GM12878 (cell line): ENCODE measurements at regions not wholly inside any gene's neighbourhood (a gene's known extent, or its start where the extent isn't known, plus 50 kb on each side); places are given as distances from the start of the nearest gene placed in this dataset.

Experiments
- ATAC-seq: fragments of 200-7000 bp; cut with Tn5 transposase; 3 replicates; pipeline ENCODE4 v1.9.1; 2020; ENCODE audit warnings: mild to moderate bottlenecking, moderate library complexity
- BruUV-seq: library from RNA; stranded (reverse); fragments of 400-500 nt; replicated peaks from 2 replicates; lab custom pipeline; 2021; lab: Mats Ljungman, UMichigan
- CTCF ChIA-PET: fragments of 300-600 bp; sonication (Branson Sonifier 250); formaldehyde crosslinking; extraction: SDS; loops from one replicate; lab custom pipeline; 2021; ENCODE audit warnings: inconsistent platforms; lab: Yijun Ruan, JAX
- POLR2A ChIA-PET: fragments of 350-600 bp; formaldehyde crosslinking; extraction: SDS; loops from one replicate; lab custom pipeline; 2021; ENCODE audit warnings: inconsistent platforms; lab: Charles Lee
- RAD21 ChIA-PET: fragments of 300-600 bp; sonication (Branson Sonifier 250); formaldehyde crosslinking; loops from one replicate; lab custom pipeline; 2023; ENCODE audit warnings: antibody characterized with exemption; ENCODE audit not compliant: unreplicated experiment; lab: Charles Lee
- SMC1A ChIA-PET: fragments of 300-600 bp; sonication (Branson Sonifier 250); formaldehyde crosslinking; loops from one replicate; lab custom pipeline; 2023; ENCODE audit not compliant: unreplicated experiment, uncharacterized antibody; lab: Charles Lee
- DNase-seq: peaks from one replicate; pipeline ENCODE4 v3.0.0-alpha.2; 2011; ENCODE audit warnings: low read depth, low spot score
- FAIRE-seq: peaks from 3 replicates; lab custom pipeline; 2011; peaks lifted over from hg19 to GRCh38; lab: Jason Lieb, UNC
- H2AFZ ChIP-seq: 2 replicates; pipeline ENCODE4 v1.6.0; 2011; ENCODE audit warnings: low read depth, low read length, control low read depth; ENCODE audit not compliant: control insufficient read depth
- H3K27ac ChIP-seq: 2 replicates; pipeline ENCODE4 v1.5.1; 2011; ENCODE audit warnings: control low read depth; ENCODE audit not compliant: control insufficient read depth, insufficient read depth
- H3K27me3 ChIP-seq, 2 experiments: replicated peaks in 1 of 2; 2 replicates each; pipeline versions ENCODE4 v1.6.0 to v1.6.1; 2011; ENCODE audit warnings: low read length in 1 of 2; ENCODE audit not compliant: control insufficient read depth in 2 of 2, insufficient read depth in 2 of 2
- H3K36me3 ChIP-seq, 2 experiments: 2 replicates each; pipeline ENCODE4 v1.5.1; 2011; ENCODE audit warnings: low read length in 1 of 2; ENCODE audit not compliant: control insufficient read depth in 2 of 2, insufficient read depth in 2 of 2
- H3K4me1 ChIP-seq: 2 replicates; pipeline ENCODE4 v1.6.1; 2011; ENCODE audit warnings: mild to moderate bottlenecking, low read length, moderate library complexity, mixed read lengths; ENCODE audit not compliant: control insufficient read depth, insufficient read depth
- H3K4me2 ChIP-seq: 2 replicates; pipeline ENCODE4 v1.6.0; 2011; ENCODE audit warnings: control low read depth; ENCODE audit not compliant: control insufficient read depth, insufficient read depth
- H3K4me3 ChIP-seq: fragments of 200-600 bp; sonication (generic); 2 replicates; pipeline ENCODE4 v1.5.1; 2016
- H3K79me2 ChIP-seq: 2 replicates; pipeline ENCODE4 v1.6.0; 2011; ENCODE audit warnings: low read length; ENCODE audit not compliant: control insufficient read depth, insufficient read depth
- H3K9ac ChIP-seq: 2 replicates; pipeline ENCODE4 v1.8.0; 2011; ENCODE audit warnings: low read length, control low read depth, mixed read lengths; ENCODE audit not compliant: control insufficient read depth, insufficient read depth
- H3K9me3 ChIP-seq: replicated peaks from 3 replicates; pipeline ENCODE4 v1.5.1; 2011; ENCODE audit warnings: mild to moderate bottlenecking, low read length; ENCODE audit not compliant: control insufficient read depth, insufficient read depth
- H4K20me1 ChIP-seq: 2 replicates; pipeline ENCODE4 v1.6.0; 2011; ENCODE audit not compliant: control insufficient read depth, insufficient read depth
- JUND ChIP-seq: IDR thresholded peaks from 2 replicates; pipeline ENCODE4 v1.6.1; 2012; ENCODE audit warnings: low read depth, mild to moderate bottlenecking, low read length, improper control_type of control experiment, moderate library complexity
- WRNIP1 ChIP-seq: IDR thresholded peaks from 2 replicates; pipeline ENCODE4 v1.6.1; 2011; ENCODE audit warnings: low read depth, low read length, improper control_type of control experiment, borderline replicate concordance
- WGBS: methylation state at CpG from one replicate; pipeline ENCODE4 v1.1.6; 2016; ENCODE audit warnings: low lambda C conversion rate; ENCODE audit not compliant: insufficient replicate concordance, insufficient coverage; ENCODE audit errors: missing lambda C conversion rate; 5-methylcytosine and 5-hydroxymethylcytosine counted together
- in situ Hi-C: fragments of 300-500 bp; cut with MboI; formaldehyde crosslinking; loops from 9 replicates; pipeline ENCODE4 v1.14.3; 2018; ENCODE audit warnings: mixed read lengths
- intact Hi-C: fragments of 100-400 bp; cut with micrococcal nuclease; formaldehyde crosslinking; loops from one replicate; pipeline ENCODE4 v1.14.2; 2022; ENCODE audit not compliant: unreplicated experiment
- TF ChIP-seq, protein P1 (sequence below): fragments of 150-350 bp; IDR thresholded peaks from 2 replicates; pipeline ENCODE4 v1.6.1; 2016; ENCODE audit warnings: low read depth, low read length
- TF ChIP-seq, protein P2 (sequence below): fragments of 450-650 bp; IDR thresholded peaks from 2 replicates; pipeline ENCODE4 v1.6.1; 2017; ENCODE audit warnings: mild to moderate bottlenecking
- TF ChIP-seq, protein P3 (sequence below): fragments of 150-350 bp; IDR thresholded peaks from 2 replicates; pipeline ENCODE4 v1.6.1; 2014; ENCODE audit warnings: mild to moderate bottlenecking, low read depth, low read length

DNA sequence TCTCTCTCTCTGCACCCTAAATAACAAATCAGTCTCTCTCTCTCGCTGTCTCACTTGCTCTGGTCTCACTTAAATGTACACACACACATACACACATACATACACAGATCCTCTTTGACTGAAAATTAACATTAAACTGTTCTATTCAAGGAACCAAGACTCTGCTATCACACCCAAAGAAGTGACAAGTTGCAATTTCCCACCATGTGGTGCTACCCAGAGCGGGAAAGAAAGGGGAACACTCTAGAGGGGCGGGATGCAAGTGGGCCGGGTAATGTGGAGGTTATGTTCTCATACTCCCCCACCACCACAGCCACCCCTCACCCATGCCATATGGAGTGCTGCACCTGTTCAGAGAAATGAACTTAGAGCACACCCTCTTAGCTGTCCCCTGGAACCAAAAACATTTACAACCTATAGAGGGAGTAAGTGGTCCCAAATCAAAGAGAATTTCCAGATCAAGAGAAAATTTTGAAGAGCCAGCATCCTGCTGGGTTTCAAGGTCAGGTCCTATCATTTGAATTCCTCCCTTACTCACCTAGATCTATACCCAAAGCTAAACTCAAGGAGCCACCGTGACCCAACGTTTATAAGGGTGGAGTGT is 319.4 kb downstream of the BRINP2 start (continued):
- TF ChIP-seq, protein P1, sequence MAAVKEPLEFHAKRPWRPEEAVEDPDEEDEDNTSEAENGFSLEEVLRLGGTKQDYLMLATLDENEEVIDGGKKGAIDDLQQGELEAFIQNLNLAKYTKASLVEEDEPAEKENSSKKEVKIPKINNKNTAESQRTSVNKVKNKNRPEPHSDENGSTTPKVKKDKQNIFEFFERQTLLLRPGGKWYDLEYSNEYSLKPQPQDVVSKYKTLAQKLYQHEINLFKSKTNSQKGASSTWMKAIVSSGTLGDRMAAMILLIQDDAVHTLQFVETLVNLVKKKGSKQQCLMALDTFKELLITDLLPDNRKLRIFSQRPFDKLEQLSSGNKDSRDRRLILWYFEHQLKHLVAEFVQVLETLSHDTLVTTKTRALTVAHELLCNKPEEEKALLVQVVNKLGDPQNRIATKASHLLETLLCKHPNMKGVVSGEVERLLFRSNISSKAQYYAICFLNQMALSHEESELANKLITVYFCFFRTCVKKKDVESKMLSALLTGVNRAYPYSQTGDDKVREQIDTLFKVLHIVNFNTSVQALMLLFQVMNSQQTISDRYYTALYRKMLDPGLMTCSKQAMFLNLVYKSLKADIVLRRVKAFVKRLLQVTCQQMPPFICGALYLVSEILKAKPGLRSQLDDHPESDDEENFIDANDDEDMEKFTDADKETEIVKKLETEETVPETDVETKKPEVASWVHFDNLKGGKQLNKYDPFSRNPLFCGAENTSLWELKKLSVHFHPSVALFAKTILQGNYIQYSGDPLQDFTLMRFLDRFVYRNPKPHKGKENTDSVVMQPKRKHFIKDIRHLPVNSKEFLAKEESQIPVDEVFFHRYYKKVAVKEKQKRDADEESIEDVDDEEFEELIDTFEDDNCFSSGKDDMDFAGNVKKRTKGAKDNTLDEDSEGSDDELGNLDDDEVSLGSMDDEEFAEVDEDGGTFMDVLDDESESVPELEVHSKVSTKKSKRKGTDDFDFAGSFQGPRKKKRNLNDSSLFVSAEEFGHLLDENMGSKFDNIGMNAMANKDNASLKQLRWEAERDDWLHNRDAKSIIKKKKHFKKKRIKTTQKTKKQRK, result no peak
- no peak for TF ChIP-seq JUND
- TF ChIP-seq, protein P2, sequence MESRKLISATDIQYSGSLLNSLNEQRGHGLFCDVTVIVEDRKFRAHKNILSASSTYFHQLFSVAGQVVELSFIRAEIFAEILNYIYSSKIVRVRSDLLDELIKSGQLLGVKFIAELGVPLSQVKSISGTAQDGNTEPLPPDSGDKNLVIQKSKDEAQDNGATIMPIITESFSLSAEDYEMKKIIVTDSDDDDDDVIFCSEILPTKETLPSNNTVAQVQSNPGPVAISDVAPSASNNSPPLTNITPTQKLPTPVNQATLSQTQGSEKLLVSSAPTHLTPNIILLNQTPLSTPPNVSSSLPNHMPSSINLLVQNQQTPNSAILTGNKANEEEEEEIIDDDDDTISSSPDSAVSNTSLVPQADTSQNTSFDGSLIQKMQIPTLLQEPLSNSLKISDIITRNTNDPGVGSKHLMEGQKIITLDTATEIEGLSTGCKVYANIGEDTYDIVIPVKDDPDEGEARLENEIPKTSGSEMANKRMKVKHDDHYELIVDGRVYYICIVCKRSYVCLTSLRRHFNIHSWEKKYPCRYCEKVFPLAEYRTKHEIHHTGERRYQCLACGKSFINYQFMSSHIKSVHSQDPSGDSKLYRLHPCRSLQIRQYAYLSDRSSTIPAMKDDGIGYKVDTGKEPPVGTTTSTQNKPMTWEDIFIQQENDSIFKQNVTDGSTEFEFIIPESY, result no peak

DNA sequence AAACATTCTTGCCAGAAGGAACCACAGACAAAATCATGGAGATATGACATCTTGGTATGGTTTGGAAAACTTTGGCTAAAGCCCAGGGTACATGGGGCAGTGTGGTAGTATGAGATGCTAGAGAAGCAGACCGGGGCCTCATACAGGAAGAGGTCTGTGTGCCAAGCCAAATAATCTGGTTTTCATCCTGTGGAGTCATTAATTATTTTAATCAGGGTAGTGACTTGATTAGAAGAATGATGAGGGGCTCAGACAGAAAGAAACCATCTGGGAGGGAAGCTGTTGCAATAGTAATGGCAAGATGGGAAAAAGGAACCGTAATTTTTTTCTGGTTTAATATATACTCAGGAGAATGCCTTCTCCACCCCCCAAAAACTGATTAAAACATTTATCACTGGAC is 318.0 kb downstream of the BRINP2 start:
- no peak for TF ChIP-seq WRNIP1
- TF ChIP-seq, protein P3, sequence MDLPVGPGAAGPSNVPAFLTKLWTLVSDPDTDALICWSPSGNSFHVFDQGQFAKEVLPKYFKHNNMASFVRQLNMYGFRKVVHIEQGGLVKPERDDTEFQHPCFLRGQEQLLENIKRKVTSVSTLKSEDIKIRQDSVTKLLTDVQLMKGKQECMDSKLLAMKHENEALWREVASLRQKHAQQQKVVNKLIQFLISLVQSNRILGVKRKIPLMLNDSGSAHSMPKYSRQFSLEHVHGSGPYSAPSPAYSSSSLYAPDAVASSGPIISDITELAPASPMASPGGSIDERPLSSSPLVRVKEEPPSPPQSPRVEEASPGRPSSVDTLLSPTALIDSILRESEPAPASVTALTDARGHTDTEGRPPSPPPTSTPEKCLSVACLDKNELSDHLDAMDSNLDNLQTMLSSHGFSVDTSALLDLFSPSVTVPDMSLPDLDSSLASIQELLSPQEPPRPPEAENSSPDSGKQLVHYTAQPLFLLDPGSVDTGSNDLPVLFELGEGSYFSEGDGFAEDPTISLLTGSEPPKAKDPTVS, result no peak
- TF ChIP-seq, all 136 proteins: peak for 0
- no peak overlapping the region for H2AFZ ChIP-seq
- no TSS peak for BruUV-seq
- no peaks in the 10 kb centered on the region for H3K4me1 ChIP-seq
- no peaks in the 10 kb centered on the region for H3K9me3 ChIP-seq
- ChIA-PET RAD21 (no interaction called here), CTCF (no interaction called here), POLR2A (no interaction called here), SMC1A (interaction anchor here (1.2 to 1.5 kb wide), 2 partner anchors 72 to 78 kb away, joined by 3 read pairs; no protein-coding TSS in a partner anchor)
- H3K36me3 ChIP-seq, result no peaks in the 10 kb centered on the region
- no peak overlapping the region for H3K27ac ChIP-seq
- H3K9ac ChIP-seq, result no peak overlapping the region
- H3K4me3 ChIP-seq, result no peak overlapping the region
- intact Hi-C loops, result no loop called here
- H4K20me1 ChIP-seq, result no peaks in the 10 kb centered on the region
- WGBS, result 0% methylated on average over 2 of the region's 2 CpGs
- in situ Hi-C loops, result no loop called here
- no peak for FAIRE-seq
- no peaks in the 10 kb centered on the region for H3K79me2 ChIP-seq
- no peak for ATAC-seq
- H3K27me3 ChIP-seq, result no peaks in the 10 kb centered on the region; a peak in 1 of 4 replicates
- no peak overlapping the region for H3K4me2 ChIP-seq
- no peak for DNase-seq
